Smooth muscle cell (in vitro differentiated cells): ENCODE measurements at regions not wholly inside any gene's neighbourhood (a gene's known extent, or its start where the extent isn't known, plus 50 kb on each side); places are given as distances from the start of the nearest gene placed in this dataset.
A peak's percentile ranks its signal among the peaks of the same experiment; 100 is the strongest.

Experiments
- DNase-seq: peaks from one replicate; lab custom pipeline; 2025; ENCODE audit not compliant: unreplicated experiment; lab: John Stamatoyannopoulos, UW
- H2AFZ ChIP-seq: fragments of 200-600 bp; sonication (generic); 2 replicates; pipeline ENCODE4 v1.6.0; 2016; ENCODE audit warnings: antibody characterized with exemption, low read depth, mild to moderate bottlenecking
- H3F3A ChIP-seq: fragments of 200-600 bp; sonication (generic); 2 replicates; pipeline ENCODE4 v1.6.0; 2017; ENCODE audit warnings: antibody characterized with exemption, low read depth
- H3K27ac ChIP-seq: fragments of 200-600 bp; sonication (generic); 2 replicates; pipeline ENCODE4 v1.5.1; 2016; ENCODE audit warnings: low read depth, mild to moderate bottlenecking
- H3K27me3 ChIP-seq: fragments of 200-600 bp; sonication (generic); 2 replicates; pipeline ENCODE4 v1.6.1; 2016; ENCODE audit warnings: low read depth, mild to moderate bottlenecking
- H3K36me3 ChIP-seq: fragments of 200-600 bp; sonication (generic); 2 replicates; pipeline ENCODE4 v1.5.1; 2016; ENCODE audit warnings: low read depth
- H3K4me1 ChIP-seq: fragments of 200-600 bp; sonication (generic); 2 replicates; pipeline ENCODE4 v1.5.1; 2016; ENCODE audit warnings: low read depth
- H3K4me2 ChIP-seq: fragments of 200-600 bp; sonication (generic); 2 replicates; pipeline ENCODE4 v1.6.0; 2016; ENCODE audit warnings: mild to moderate bottlenecking
- H3K4me3 ChIP-seq: fragments of 200-600 bp; sonication (generic); 2 replicates; pipeline ENCODE4 v1.5.1; 2016; ENCODE audit warnings: mild to moderate bottlenecking
- H3K79me2 ChIP-seq: fragments of 200-600 bp; sonication (generic); 2 replicates; pipeline ENCODE4 v1.6.0; 2016; ENCODE audit warnings: low read depth, mild to moderate bottlenecking
- H3K9ac ChIP-seq: fragments of 200-600 bp; sonication (generic); 2 replicates; pipeline ENCODE4 v1.6.0; 2016; ENCODE audit warnings: low read depth
- H3K9me3 ChIP-seq: fragments of 200-600 bp; sonication (generic); replicated peaks from 2 replicates; pipeline ENCODE4 v1.5.1; 2016; ENCODE audit warnings: low read depth
- H4K20me1 ChIP-seq: fragments of 200-600 bp; sonication (generic); 2 replicates; pipeline ENCODE4 v1.6.0; 2016; ENCODE audit warnings: low read depth
- WGBS: methylation state at CpG from one replicate; pipeline ENCODE4 v1.1.7; 2016; ENCODE audit warnings: low lambda C conversion rate; 5-methylcytosine and 5-hydroxymethylcytosine counted together
- TF ChIP-seq, protein P1 (sequence below): fragments of 200-600 bp; sonication (generic); IDR thresholded peaks from 2 replicates; pipeline ENCODE4 v1.5.1; 2017; ENCODE audit warnings: borderline replicate concordance, mild to moderate bottlenecking, antibody characterized with exemption; ENCODE audit not compliant: insufficient read depth, poor library complexity, severe bottlenecking

DNA sequence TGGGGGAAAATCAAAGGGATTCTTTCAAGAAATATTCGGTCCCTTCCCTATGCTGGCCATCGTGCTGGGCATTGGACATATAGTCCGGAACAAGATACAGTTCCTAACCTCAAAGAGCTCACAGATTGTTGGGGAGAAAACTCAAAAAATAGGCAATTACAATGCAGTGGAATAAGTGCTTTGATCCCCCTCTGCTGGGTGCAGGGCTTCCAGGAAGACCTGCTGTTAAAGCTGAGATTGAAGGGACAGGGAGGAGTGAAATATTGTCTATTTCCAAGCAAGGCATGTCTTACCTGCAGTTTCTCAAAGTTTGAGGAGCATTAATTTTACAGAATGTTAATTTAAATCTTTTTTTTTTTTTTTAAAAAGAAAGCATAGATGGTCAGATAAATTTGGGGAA lies 75.1 kb upstream of the SESN3 start:
- H2AFZ ChIP-seq = peak overlapping the region; percentile 13
- H3F3A ChIP-seq = peaks cover 7% of the 10 kb centered on the region
- H3K27ac ChIP-seq = peak overlapping the region; percentile 19
- TF ChIP-seq, protein P1, sequence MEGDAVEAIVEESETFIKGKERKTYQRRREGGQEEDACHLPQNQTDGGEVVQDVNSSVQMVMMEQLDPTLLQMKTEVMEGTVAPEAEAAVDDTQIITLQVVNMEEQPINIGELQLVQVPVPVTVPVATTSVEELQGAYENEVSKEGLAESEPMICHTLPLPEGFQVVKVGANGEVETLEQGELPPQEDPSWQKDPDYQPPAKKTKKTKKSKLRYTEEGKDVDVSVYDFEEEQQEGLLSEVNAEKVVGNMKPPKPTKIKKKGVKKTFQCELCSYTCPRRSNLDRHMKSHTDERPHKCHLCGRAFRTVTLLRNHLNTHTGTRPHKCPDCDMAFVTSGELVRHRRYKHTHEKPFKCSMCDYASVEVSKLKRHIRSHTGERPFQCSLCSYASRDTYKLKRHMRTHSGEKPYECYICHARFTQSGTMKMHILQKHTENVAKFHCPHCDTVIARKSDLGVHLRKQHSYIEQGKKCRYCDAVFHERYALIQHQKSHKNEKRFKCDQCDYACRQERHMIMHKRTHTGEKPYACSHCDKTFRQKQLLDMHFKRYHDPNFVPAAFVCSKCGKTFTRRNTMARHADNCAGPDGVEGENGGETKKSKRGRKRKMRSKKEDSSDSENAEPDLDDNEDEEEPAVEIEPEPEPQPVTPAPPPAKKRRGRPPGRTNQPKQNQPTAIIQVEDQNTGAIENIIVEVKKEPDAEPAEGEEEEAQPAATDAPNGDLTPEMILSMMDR = no peak
- no peak overlapping the region for H3K4me3 ChIP-seq
- no peaks in the 10 kb centered on the region for H3K27me3 ChIP-seq
- no peaks in the 10 kb centered on the region for H4K20me1 ChIP-seq
- H3K79me2 ChIP-seq = no peaks in the 10 kb centered on the region
- H3K4me1 ChIP-seq = no peaks in the 10 kb centered on the region
- H3K4me2 ChIP-seq = no peak overlapping the region
- no peaks in the 10 kb centered on the region for H3K36me3 ChIP-seq
- no peak for DNase-seq
- H3K9ac ChIP-seq = no peak overlapping the region
- H3K9me3 ChIP-seq = no peaks in the 10 kb centered on the region
- 78% methylated on average over 3 of the region's 3 CpGs for WGBS

DNA sequence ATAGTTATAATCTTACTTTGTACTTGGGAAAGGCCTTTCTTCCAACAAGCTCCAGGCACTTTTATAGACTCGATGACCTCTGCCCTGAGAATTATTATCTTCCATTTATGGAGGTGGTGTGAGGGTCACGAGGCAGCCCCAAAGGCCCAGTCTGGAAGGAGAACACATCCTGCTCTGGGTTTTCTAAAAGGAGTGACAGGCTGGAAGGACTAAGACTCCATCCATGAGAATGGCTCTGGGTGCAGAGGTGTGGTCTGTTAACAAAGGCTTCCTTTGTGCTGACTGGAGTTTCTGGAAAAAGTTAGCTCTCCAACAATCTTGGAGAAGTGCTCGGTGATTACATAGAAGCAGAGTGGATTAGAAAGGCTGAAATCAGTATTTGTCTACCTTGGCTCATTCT lies 74.7 kb upstream of the SESN3 start:
- Histone ChIP-seq H3K9me3 (no peaks in the 10 kb centered on the region), H3K4me1 (no peaks in the 10 kb centered on the region), H3K4me2 (no peak overlapping the region), H3K4me3 (no peak overlapping the region), H3K9ac (no peak overlapping the region), H3K27ac (peak overlapping the region; percentile 19), H4K20me1 (no peaks in the 10 kb centered on the region), H3K36me3 (no peaks in the 10 kb centered on the region), H3F3A (peaks cover 7% of the 10 kb centered on the region), H3K79me2 (no peaks in the 10 kb centered on the region), H2AFZ (peak overlapping the region; percentile 13), H3K27me3 (no peaks in the 10 kb centered on the region)
- WGBS = 62% methylated on average over 3 of the region's 3 CpGs
- TF ChIP-seq, protein P1 = no peak
- DNase-seq = no peak

DNA sequence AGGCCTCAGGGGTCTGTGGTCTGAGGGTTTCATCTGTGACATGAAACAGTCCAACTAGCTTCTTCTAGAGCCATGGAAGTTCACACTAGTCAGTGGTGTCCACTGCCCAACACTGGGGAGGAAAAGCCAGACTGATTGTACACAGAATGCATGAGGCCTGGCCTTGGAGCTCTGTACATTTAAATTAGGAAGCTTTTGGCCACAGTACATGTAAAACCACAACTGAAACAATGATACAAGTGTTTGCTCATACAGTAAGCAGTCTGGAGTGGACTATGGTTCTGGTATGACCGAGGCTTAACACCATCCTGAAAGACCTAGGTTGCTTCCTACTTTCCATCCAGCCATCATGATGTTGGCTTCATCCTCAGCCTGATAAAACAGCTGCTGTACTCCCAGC lies 73.8 kb upstream of the SESN3 start:
- H3K4me3 ChIP-seq = no peak overlapping the region
- TF ChIP-seq, protein P1 = no peak
- 44% methylated on average over 1 of the region's 1 CpG for WGBS

DNA sequence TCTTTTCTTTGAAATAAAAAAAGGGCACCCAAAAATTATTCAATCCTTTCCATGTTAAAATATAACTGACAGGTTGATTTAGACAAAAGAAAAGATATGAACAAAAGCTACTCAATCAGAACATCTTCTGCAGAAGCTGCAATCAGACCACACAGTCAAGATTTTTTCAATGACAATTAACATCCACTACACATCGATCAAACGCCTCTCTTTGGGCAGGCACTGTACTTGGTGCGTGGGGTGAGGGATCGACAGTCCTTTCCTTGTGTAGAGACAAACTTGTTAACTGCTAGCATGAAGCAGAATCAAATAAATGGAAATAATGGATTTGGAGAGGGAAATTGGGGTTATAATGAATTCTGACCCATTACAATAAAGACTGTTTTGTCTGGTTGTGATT lies 71.2 kb upstream of the SESN3 start:
- no peak overlapping the region for H3K9ac ChIP-seq
- TF ChIP-seq, protein P1 = no peak
- DNase-seq = no peak
- no peaks in the 10 kb centered on the region for H3K36me3 ChIP-seq
- H3K27me3 ChIP-seq = no peaks in the 10 kb centered on the region
- H3K4me1 ChIP-seq = peaks cover 22% of the 10 kb centered on the region
- H3K27ac ChIP-seq = no peak overlapping the region
- WGBS = 96% methylated on average over 4 of the region's 4 CpGs
- no peaks in the 10 kb centered on the region for H3K9me3 ChIP-seq
- H3F3A ChIP-seq = peaks cover 24% of the 10 kb centered on the region
- H2AFZ ChIP-seq = no peak overlapping the region
- no peaks in the 10 kb centered on the region for H3K79me2 ChIP-seq
- H4K20me1 ChIP-seq = no peaks in the 10 kb centered on the region
- H3K4me3 ChIP-seq = no peak overlapping the region
- no peak overlapping the region for H3K4me2 ChIP-seq

More for the DNA sequence above, 73.8 kb upstream of the SESN3 start:
- Histone ChIP-seq H4K20me1 (no peaks in the 10 kb centered on the region), H3K9ac (no peak overlapping the region), H3K27ac (peak overlapping the region; percentile 1), H3K27me3 (no peaks in the 10 kb centered on the region), H3K79me2 (no peaks in the 10 kb centered on the region), H2AFZ (no peak overlapping the region), H3K36me3 (no peaks in the 10 kb centered on the region), H3K4me1 (peaks cover 3% of the 10 kb centered on the region), H3F3A (peaks cover 7% of the 10 kb centered on the region), H3K9me3 (no peaks in the 10 kb centered on the region), H3K4me2 (no peak overlapping the region)
- DNase-seq = no peak
